Activated CD4-positive, alpha-beta T cell treated with anti-CD3 and anti-CD28 coated beads for 24 hours (primary cell): ENCODE measurements at regions not wholly inside any gene's neighbourhood (a gene's known extent, or its start where the extent isn't known, plus 50 kb on each side); places are given as distances from the start of the nearest gene placed in this dataset.
"Not testable (repeated sequence)": the region's sequence is repeated elsewhere in the genome, so short reads cannot be mapped to it uniquely, and the experiment has no call there.

Source experiments
- DNase-seq, 2 donors: peaks; one replicate each; pipeline ENCODE4 v3.0.0-alpha.2; 2020; ENCODE audit warnings: low read depth in 2 of 2

DNA sequence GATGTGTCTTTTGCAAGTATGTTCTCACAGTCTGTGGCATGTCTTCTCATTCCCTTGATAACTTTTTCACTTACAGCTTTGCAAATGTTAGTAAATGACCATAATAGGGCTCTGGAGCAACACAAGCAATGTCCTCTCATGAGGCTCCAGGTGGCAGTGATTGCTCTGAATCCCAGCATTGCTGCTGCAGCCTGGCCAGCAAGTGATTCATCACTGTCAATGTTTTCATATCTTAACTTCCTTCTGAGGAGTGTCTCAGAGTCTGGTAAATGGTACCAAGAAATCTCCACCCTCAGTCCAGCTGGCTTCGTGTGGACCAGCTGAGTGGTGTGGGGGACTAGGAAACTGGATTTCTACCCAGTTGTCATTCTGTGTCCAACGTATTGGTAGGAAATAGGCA lies 139.6 kb downstream of the MYLK4 start:
- DNase-seq = no peak

DNA sequence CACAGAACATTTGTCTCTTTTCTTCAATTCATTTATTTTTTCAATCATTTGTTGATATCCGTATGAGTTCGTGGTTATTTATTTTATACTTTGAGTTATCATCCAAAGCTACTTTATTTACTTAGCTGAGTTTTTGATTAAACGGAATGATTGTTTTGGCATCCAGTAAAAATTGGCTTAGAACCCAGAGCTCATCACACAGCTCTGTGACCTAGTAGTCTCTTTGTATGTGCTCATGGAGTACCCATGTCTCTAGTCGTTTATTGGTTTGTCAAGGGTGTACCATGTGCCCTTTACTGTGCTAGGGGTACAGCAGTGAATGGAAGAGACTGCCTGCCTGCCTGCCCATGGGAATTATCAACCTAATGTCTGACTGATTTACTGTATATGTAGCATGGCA lies 142.2 kb downstream of the MYLK4 start:
- DNase-seq = no peak

DNA sequence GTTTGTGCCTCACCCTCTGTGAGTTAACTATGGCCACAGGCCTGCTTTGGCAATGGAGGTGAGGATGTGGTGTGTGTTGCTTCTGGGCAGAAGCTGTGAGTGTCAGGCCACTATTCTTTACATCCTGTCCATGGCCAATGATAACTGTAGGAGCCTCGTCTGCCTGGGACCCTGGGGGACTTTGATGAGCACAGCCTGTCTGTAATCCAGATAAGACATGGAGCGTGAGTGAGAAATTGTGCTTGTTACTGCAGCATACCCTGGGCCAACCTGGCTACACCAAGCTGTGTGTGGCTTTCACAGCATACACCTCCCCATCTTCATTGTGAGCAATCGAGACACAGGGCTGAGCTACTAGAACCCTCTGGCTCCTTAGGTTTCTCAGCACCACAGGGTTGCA lies 150.4 kb downstream of the MYLK4 start:
- DNase-seq = no peak

DNA sequence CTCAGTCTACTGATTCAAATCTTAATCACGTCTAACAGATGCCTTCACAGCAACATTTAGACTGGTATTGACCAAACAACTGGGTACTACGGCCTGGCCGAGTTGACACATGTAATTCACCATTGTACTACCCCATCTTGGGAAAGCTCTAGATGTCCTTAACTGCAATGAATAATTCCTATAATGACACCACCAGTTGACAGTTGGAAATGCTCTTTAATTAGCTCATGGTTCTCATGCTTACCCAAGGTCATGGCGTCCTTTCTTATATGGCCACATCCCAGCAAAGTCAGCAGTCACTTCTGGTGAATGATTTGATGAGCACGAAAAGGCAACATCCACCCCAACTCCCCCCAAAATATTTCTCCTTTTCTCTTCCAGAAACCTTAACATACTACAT lies 150.9 kb downstream of the MYLK4 start:
- no peak for DNase-seq

DNA sequence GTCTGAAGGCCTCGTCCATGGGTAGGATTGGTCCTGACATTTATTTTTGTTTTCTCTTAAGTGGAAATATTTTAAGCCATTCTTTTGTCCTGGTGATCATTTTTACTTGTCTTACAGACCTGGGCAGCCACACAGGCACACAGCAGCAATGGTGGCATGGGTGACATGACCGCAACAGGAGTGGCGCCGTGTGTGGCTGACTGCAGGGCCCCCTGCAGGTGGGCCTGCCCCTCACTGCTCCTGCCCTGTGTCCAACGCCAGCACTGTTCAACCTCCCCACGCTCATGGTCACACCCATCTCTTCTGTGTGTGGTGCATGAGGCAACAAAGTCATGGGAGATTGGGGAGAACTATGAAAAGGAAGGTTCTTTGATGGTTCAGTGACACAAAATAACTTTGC lies 151.9 kb downstream of the MYLK4 start:
- DNase-seq = no peak

DNA sequence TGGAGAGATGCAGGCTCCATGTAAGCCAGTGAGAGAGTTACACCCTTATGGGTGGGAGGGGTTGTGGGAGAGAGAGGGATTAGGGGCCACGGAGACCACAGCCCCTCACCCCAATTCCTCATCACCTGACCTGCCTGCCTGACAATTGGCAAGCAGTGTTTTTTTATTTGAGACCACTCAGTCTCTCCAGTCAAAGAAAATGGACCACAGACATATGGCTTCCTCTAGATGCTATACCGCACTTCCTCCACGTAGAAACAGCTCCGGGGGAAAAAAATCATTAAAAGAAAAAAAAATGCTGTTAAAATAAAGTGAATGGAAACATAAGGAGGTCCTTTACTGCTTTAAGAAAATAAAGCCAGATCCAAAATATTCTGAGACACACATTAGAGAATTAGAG lies 152.7 kb downstream of the MYLK4 start:
- no peak for DNase-seq

DNA sequence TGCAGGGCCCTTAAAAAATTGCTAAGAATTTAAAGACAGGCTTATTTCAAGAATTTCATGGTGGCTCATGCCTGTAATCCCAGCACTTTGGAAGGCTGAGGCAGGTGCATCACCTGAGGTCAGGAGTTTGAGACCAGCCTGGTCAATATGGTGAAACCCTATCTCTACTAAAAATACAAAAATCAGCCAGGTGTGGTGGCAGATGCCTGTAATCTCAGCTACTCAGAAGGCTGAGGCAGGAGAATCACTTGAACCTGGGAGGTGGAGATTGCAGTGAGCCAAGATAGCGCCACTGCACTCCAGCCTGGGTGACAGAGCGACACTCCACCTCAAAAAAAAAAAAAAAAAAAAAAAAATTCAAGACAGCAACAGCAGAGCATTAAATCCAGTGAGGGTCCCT lies 153.3 kb downstream of the MYLK4 start:
- DNase-seq = not testable (repeated sequence)

DNA sequence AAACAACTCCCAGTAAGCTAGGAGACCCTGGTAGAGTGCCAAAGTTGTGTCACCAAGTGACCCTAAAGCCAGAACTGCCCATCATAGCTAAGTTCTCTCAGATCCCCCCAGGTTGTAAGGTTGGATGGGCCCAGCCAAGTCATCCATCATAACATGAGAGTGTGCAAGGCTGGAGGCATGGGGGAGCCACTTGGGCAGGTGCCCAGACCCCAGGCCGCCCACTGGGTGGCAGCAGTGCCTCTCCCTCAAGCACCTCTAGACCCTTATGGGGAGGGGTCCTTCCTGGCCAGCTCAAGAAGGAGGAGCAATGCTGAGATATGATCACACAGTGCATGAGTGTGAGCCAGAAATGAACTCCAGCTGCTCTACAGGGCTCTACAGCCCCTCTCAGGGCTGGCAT lies 154.5 kb downstream of the MYLK4 start:
- no peak for DNase-seq

DNA sequence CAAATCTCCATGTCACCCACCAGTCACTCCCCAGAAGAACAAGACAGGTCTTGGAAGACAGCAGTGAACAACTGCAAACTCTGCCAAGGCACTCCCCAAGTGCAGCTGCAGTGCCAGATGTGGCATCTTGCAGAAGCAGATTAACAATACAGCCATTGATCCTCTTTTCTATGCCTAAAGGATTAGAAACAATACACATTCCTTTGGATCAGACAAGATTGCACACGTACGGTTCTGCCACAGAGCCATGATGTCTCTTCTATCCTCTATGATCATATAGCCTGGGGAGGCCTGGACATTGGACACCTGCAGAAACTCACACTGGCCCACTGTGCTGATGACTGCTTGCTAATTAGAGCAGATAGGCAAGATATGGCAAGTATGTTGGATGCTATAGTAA lies 155.9 kb downstream of the MYLK4 start:
- DNase-seq = no peak

DNA sequence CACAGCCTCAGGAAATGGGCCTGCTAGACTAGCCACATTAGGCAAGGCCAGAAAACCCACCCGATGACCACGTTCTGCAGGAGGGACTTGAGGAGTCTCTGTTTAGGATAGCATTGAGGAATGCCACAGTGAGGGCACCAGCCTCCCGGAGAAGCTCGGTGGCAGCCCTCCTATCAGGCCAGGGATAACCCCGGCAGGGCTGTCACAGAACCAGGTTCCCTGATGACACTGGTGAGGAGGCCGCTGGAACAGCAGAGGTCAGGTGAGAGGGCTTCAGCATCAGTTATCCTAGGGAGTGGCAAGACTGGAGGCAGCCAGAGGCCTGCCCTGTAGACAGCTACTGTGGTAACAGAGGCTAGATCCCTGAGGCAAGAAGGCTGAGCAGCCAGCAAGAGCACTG lies 157.6 kb downstream of the MYLK4 start:
- no peak for DNase-seq

DNA sequence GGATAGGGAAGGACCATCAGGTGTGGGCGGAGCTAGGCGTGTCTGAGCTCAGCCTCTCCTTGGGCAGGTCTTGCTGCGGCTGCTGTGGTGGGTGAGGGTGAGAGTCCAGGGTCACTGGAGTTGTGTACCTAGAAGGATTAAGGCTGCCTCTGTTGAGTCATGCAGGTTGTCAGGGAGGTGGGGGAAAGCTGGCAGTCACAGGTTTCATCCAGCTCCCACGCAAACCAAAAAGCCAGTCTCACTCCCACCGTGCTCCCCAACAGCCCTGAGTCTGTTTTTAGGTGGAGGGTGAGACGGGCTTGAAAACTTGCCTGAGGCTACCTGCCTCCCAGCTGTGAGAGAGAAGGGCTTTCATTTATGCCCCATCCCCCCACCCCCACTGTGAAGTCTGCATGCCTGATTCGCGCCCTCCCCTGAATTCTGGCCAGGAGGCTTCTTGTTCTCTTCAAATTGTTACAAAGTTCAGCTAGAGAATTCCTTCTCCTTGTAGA lies 161.5 kb downstream of the MYLK4 start:
- no peak for DNase-seq

DNA sequence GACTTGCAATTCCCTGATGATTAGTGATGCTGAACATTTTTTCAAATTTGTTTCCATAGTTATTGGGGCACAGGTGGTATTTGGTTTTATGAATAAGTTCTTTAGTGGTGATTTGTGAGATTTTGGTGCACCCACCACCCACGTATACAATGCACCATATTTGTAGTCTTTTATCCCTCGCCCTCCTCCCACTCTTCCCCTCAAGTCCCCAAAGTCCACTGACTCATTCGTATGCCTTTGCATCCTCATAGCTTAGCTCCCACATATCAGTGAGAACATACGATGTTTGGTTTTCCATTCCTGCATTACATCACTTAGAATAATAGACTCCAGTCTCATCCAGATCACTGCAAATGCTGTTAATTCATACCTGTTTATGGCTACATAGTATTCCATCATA lies 167.3 kb downstream of the MYLK4 start:
- no peak for DNase-seq

DNA sequence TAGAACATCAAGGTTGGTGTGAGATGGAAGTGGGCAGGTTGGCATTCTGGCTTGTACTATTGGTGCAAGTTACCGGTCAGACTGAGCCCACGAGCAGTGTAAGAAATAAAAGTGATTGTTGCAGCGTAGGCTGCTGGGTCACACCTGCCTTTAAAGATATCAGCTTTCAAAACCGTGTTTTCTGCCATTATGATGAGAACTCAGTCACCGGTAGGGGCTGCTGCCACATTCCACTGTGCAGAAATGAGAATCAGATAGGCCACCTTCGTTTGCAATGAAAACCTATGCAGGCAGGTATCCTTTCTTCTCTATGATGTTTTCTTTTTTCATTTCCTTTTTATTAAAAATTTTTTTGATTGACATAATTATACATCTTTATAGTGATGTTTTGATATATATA lies 168.5 kb downstream of the MYLK4 start:
- no peak for DNase-seq

DNA sequence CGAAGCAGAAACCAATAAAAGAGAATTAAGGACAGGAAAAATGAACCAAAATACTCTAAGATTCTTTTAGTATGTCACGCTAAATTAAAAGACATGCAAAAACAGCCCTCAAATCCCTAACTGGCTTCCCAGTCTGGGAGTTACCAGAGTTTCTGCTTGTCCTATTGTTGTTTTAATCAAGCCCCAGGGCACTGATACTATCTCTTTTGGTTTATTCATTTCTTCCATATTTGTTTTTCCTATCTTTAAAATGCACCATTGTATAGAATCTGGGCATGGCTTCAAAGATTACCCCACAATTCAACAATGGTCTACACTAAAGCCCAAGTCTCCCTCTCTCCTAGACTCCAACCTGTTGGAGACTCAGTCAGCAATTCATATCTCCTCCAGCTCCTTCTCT lies 169.1 kb downstream of the MYLK4 start:
- DNase-seq = no peak

DNA sequence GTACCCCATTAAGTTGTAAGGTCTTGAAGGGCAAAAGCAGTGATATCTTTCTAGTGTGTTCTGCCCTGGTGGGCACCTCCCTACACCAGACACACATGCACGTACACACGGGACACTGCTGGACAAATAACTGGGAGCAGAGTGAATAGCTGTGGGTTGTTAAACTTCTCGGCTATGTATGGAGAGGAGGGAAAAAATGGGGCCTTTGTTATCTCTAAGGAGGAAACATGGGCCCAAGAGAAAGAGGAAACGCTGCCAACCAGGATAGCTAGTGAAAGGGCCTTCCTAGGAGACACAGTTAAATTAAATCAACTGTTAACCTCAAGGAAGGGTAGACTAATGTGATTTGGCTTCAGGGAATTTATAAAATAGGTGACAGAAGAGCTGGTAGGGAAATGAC lies 169.7 kb downstream of the MYLK4 start:
- no peak for DNase-seq

DNA sequence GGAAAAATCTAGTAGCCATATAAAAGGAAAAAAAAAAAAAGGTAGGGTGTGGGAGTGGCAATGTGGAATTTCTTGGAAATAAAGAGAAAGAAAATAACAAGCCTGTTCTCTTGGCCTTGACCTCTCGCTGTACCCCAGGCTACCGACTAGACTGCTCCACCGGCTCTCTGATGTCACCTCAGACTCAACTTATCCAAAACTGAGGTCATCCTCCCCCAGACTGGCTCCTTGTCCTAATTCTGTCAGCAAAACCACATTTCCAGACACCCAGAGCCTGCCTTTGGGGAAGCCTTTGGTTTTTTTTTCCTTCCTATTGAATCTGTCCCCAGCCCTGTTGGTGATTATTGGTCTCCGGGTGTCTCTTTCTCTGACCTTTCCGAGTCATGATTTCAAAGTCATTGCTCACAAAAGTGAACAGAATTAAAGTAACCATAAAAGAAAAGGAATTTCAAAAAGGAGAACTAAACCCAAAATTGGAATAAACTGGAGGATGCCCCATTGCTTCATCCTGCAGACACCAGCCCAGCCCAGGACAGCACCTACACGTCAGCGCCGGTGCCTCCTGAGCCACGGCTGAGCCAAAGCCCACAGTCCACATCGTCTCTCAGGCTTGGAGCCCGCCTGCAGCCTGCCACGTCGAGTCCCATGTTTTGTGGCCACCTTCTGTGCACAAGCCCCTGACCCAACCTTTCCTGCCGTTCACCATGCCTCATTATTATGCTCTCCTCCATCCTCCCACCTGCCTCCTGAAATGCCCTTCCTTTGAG lies 170.7 kb downstream of the MYLK4 start:
- no peak for DNase-seq

DNA sequence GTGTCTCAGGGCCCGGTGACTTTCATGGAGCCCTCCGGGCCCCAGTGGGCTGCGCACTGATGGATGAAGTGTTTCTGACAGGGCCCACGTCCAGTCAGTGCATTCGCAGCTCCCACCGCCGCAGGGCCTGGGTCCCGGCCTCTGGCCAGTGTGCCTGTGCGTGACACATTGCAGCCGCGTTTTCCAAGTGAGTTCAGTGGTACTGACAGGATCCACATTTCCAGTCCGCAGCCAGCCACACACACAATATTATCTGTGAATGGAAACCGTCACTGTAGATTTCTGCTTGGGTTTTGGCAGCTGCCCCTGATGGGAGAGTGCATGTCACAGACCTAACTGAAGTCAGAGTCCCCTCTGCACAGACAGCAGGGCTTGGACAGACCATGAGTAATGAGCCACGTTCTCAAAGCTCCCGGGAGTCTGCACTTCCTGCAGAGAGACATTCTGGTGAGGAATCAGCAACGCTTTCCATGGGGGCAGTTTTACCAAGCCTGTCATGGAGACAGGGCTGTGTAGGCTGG lies 171.4 kb downstream of the MYLK4 start:
- no peak for DNase-seq

DNA sequence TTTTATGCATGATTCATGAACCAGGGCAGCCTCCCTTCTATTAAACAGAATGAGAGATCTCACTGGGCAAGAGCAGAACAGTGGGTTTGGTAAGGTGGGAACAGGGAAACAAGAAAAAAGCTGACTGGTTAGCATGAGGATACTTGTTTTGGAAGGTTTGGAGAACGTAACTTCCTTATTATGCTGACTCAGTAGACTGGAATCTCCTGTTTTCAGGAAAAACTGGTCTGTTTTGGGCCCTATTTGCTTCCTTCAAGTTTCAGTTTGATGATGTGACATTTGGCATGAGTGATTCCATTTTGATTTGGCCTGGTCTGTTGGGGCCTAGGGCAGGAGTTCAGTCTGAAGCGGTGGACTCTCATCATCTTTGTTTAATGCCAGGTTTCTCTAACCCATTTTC lies 172.0 kb downstream of the MYLK4 start:
- DNase-seq = no peak

DNA sequence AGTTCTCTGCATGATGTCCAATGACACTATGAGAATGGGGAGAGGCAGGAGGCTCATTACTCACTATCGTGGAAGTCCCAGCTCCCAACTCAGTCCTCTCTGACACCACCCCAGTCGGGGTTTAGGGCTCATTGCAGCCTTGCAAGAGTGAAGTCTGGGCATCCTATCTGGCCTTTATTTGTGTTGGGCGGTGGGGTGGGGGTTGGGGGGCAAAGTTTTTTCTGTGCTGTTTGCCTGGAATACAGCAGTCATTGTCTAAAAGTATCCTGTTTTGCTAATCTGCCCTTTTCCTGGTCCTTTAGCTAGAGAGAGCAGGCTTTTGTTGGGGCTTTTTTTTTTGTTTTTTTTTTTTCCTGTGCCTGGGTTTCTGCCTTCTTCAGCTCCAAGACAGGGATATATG lies 174.2 kb downstream of the MYLK4 start:
- no peak for DNase-seq

DNA sequence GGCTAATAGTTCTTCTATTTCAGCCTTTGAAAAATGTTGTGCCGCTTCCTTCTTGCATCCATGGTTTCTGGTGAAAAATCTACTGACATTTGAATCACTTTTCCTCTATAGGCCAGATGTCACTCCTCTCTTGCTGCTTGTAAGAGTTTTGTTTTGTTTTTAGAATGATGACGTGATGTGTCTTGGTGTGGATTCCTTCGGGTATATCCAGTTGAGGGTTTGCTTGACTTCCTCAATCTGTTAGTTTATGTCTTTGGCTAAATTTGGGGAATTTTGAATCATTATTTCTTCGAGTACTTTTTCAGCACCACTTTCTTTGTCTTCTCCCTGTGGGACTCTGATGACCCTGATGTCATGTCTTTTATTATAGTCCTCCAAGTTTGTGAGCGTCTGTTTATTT lies 175.5 kb downstream of the MYLK4 start:
- no peak for DNase-seq

DNA sequence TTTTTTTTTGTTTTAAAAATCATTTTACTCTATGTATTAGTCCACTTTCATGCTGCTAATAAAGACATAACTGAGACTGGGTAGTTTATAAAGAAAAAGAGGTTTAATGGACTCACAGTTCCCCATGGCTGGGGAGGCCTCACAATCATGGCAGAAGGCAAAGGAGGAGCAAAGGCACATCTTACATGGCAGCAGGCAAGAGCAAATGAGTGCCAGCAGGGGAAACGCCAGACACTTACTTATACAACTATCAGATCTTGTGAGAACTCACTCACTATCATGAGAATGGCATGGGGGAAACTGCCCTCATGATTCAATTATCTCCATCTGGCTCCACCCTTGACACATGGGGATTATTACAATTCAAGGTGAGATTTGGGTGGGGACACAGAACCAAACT lies 181.3 kb downstream of the MYLK4 start:
- DNase-seq = not testable (repeated sequence)

DNA sequence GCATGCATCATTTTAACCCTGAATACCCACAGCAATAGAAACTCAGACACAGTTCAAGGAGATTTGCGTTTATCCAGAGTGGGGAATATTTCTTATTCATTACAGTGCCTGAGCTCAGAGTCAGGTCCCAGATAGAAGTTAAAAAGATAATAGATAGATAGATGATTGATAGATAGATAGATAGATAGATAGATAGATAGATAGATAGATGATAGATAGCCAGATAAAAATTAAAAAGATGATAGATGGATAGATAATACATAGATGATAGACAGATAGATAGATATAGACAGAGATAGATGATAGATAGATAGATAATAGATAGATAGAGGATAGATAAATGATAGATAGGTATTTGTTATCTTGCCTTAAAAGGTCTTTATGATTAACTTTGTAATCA lies 184.7 kb downstream of the MYLK4 start:
- no peak for DNase-seq

DNA sequence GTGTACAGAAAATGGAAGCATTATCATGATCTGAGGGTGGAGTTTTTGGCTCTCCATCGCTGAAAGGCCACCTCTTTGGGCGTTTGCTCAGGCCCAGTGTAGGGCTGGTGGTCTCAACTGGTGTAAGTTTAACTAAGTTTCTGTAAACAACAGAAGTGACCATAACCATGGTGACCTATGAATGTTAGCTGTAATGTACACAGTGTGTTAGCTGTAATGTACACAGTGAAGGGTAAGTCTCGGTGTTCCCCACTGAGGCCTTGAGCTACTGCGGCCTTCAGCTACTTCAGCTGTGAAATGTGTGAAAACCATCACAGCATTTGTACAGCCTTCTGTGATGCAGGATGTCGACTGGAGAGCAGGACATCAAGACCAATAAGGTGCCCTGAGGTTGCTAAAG lies 185.2 kb downstream of the MYLK4 start:
- DNase-seq = no peak

DNA sequence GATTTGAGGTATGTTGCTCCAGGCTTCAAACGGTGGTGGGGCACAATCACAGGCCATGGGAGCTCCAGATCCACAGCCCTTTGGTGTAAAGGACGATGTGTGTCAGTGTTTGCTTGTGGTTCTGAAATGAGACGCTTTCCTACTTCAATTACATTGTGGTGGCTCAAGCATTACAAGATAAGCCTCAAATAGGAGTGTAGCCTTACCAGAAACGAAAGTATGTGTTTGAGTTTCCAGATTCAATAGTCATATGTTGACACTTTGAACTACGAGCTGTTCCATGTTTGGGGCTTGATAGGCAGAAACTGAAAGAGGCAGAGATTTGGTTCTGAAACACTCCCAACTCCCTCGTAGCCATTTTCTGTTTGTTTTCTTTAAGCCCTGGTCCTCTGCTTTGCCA lies 187.1 kb downstream of the MYLK4 start:
- no peak for DNase-seq
